ENCODE measurements at regions not wholly inside any gene's neighbourhood (a gene's known extent, or its start where the extent isn't known, plus 50 kb on each side); places are given as distances from the start of the nearest gene placed in this dataset.

DNA sequence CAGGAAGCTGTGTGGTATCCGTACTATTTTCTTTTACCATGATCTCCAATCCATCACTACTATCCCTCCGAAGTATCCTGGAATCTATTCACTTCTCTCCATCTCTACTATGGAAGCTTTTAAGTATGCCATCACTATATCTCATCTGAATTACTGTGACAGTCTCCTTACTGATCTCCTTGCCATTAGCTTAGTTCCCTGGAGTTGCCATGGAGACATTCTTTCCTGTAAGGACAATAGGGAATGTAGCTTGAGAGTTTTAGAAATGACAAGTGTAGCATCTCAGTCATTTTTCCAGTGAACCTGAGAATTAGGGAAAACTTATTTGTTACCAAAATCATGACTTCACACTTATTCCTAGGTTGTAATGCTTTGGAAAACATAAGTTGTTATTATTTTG is 86.3 kb downstream of the HPGD start:
- TF ChIP-seq, protein P1, sequence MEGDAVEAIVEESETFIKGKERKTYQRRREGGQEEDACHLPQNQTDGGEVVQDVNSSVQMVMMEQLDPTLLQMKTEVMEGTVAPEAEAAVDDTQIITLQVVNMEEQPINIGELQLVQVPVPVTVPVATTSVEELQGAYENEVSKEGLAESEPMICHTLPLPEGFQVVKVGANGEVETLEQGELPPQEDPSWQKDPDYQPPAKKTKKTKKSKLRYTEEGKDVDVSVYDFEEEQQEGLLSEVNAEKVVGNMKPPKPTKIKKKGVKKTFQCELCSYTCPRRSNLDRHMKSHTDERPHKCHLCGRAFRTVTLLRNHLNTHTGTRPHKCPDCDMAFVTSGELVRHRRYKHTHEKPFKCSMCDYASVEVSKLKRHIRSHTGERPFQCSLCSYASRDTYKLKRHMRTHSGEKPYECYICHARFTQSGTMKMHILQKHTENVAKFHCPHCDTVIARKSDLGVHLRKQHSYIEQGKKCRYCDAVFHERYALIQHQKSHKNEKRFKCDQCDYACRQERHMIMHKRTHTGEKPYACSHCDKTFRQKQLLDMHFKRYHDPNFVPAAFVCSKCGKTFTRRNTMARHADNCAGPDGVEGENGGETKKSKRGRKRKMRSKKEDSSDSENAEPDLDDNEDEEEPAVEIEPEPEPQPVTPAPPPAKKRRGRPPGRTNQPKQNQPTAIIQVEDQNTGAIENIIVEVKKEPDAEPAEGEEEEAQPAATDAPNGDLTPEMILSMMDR (IDR thresholded peaks at IDR 0.05) = no peak
- no peak for TF ChIP-seq POLR2AphosphoS5 (IDR thresholded peaks at IDR 0.05; ENCODE audit: low read depth, low read length)

Data from Panc1 (cell line).